Thoracic aorta (tissue), 2 donors: ENCODE measurements at regions not wholly inside any gene's neighbourhood (a gene's known extent, or its start where the extent isn't known, plus 50 kb on each side); places are given as distances from the start of the nearest gene placed in this dataset.

Source experiments
- ATAC-seq: fragments of 150-250 bp; one replicate; pipeline ENCODE4 v1.8.0; 2017; ENCODE audit warnings: low read depth; ENCODE audit not compliant: insufficient number of reproducible peaks, low FRiP score
- DNase-seq: peaks from one replicate; pipeline ENCODE4 v3.0.0-alpha.2; 2020; ENCODE audit warnings: low spot score
- H3K27ac ChIP-seq, 2 donors: fragments of 200-600 bp; sonication (generic); 1 replicate in 1 of 2; 2 replicates in 1 of 2; pipeline ENCODE4 v1.5.1; 2016; ENCODE audit warnings: mild to moderate bottlenecking in 2 of 2, moderate library complexity in 2 of 2
- H3K27me3 ChIP-seq: fragments of 200-600 bp; sonication (generic); replicated peaks from 2 replicates; pipeline ENCODE4 v1.6.0; 2016; ENCODE audit warnings: mild to moderate bottlenecking; ENCODE audit not compliant: insufficient read depth
- H3K36me3 ChIP-seq: fragments of 200-600 bp; sonication (generic); one replicate; pipeline ENCODE4 v1.5.1; 2016
- H3K4me1 ChIP-seq, 2 donors: fragments of 200-600 bp; sonication (generic); 1 replicate in 1 of 2; 2 replicates in 1 of 2; pipeline versions ENCODE4 v1.5.1 to v1.6.0; 2016; ENCODE audit warnings: low read depth in 2 of 2, mild to moderate bottlenecking in 1 of 2; ENCODE audit not compliant: control insufficient read depth in 1 of 2
- H3K4me3 ChIP-seq: fragments of 200-600 bp; sonication (generic); 2 replicates; pipeline ENCODE4 v1.5.1; 2016; ENCODE audit warnings: mild to moderate bottlenecking
- H3K9me3 ChIP-seq: fragments of 200-600 bp; sonication (generic); 2 replicates; pipeline ENCODE4 v1.5.1; 2016
- TF ChIP-seq, protein P1 (sequence below): fragments of 200-600 bp; sonication (generic); IDR thresholded peaks from one replicate; pipeline ENCODE4 v1.5.1; 2019; ENCODE audit warnings: antibody characterized with exemption

- DNase-seq (no peak), ATAC-seq (peak; percentile 48)
- no peaks in the 10 kb centered on the region for H3K9me3 ChIP-seq
- peaks cover 20 to 38% of the 10 kb centered on the region in 2 donors for H3K4me1 ChIP-seq
- H3K27ac ChIP-seq, result no peak overlapping the region
- TF ChIP-seq, protein P1, sequence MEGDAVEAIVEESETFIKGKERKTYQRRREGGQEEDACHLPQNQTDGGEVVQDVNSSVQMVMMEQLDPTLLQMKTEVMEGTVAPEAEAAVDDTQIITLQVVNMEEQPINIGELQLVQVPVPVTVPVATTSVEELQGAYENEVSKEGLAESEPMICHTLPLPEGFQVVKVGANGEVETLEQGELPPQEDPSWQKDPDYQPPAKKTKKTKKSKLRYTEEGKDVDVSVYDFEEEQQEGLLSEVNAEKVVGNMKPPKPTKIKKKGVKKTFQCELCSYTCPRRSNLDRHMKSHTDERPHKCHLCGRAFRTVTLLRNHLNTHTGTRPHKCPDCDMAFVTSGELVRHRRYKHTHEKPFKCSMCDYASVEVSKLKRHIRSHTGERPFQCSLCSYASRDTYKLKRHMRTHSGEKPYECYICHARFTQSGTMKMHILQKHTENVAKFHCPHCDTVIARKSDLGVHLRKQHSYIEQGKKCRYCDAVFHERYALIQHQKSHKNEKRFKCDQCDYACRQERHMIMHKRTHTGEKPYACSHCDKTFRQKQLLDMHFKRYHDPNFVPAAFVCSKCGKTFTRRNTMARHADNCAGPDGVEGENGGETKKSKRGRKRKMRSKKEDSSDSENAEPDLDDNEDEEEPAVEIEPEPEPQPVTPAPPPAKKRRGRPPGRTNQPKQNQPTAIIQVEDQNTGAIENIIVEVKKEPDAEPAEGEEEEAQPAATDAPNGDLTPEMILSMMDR, result no peak
- no peak overlapping the region for H3K4me3 ChIP-seq
- no peaks in the 10 kb centered on the region for H3K36me3 ChIP-seq
- no peaks in the 10 kb centered on the region for H3K27me3 ChIP-seq
Measured at GRCh38 chr6:143596866-143597265, 80.9 kb upstream of the PHACTR2 start.

GRCh38 chr6:143595251-143596036, 82.3 kb upstream of the PHACTR2 start:
- ATAC-seq (no peak), DNase-seq (no peak)

GRCh38 chr6:143594647-143595046, 83.1 kb upstream of the PHACTR2 start:
- DNase-seq (no peak), ATAC-seq (no peak)
- no peak overlapping the region for H3K4me3 ChIP-seq
- H3K27ac ChIP-seq, result peak overlapping the region in 1 of 2 donors; percentile 25
- no peaks in the 10 kb centered on the region for H3K36me3 ChIP-seq
- H3K9me3 ChIP-seq, result no peaks in the 10 kb centered on the region
- TF ChIP-seq, protein P1, result no peak
- peaks cover 20 to 32% of the 10 kb centered on the region in 2 donors for H3K4me1 ChIP-seq
- H3K27me3 ChIP-seq, result no peaks in the 10 kb centered on the region

More at GRCh38 chr6:143595251-143596036, 82.3 kb upstream of the PHACTR2 start:
- Histone ChIP-seq H3K27ac (peak overlapping the region in 1 of 2 donors; percentile 25), H3K27me3 (no peaks in the 10 kb centered on the region), H3K4me1 (peaks cover 20 to 33% of the 10 kb centered on the region in 2 donors), H3K9me3 (no peaks in the 10 kb centered on the region), H3K4me3 (no peak overlapping the region), H3K36me3 (no peaks in the 10 kb centered on the region)
- TF ChIP-seq, protein P1, result no peak

DNA sequence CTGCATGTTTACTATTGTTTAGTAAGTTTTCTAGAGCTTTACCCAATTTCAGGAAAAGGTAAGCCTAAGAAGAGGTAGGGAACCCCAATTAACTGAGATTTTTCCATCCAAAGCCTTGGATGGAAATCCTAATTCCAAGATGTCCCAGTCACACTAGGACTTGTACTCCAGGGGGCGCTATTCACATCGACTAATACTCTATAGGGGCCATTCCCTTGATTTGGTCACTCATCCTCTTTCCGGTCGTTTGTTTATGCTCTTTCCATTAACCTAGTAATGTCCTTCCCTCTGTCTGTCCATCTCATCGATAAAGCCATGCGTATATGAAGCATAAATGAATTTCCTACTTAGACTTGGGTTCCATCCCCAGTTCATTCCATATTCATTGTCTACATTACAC, 80.8 kb upstream of the FUCA2 start:
- no peaks in the 10 kb centered on the region for H3K27me3 ChIP-seq
- ATAC-seq (no peak), DNase-seq (no peak)
- no peak overlapping the region for H3K27ac ChIP-seq
- no peaks in the 10 kb centered on the region for H3K36me3 ChIP-seq
- H3K9me3 ChIP-seq, result no peaks in the 10 kb centered on the region
- TF ChIP-seq, protein P1, result no peak
- no peak overlapping the region for H3K4me3 ChIP-seq
- H3K4me1 ChIP-seq, result peaks cover 20 to 32% of the 10 kb centered on the region in 2 donors

DNA sequence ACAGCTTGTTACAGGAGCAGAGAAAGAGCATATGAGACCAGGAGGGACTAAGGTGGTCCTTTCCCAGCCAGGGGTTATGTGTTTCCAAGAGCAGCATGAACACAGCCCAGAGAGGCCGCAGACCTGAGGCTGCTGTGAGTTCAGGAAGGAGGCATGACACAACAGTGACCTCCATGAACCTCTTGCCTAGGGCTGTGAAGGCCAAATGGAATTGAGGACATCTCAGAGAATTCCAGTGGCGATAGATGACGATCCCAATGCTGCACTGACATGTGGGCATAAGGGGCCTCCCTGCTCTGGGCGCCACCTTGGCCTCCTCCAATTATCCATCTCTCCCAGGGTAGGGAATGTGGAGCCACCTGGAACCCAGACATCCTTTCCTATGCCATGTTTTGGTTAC, 79.9 kb upstream of the FUCA2 start:
- Histone ChIP-seq H3K27ac (no peak overlapping the region), H3K9me3 (no peaks in the 10 kb centered on the region), H3K36me3 (no peaks in the 10 kb centered on the region), H3K27me3 (no peaks in the 10 kb centered on the region), H3K4me1 (peaks cover 13 to 24% of the 10 kb centered on the region in 2 donors), H3K4me3 (no peak overlapping the region)
- TF ChIP-seq, protein P1, result no peak
- DNase-seq (no peak), ATAC-seq (no peak)
